ENCODE measurements at regions not wholly inside any gene's neighbourhood (a gene's known extent, or its start where the extent isn't known, plus 50 kb on each side); places are given as distances from the start of the nearest gene placed in this dataset.
"Not testable (repeated sequence)": the region's sequence is repeated elsewhere in the genome, so short reads cannot be mapped to it uniquely, and the experiment has no call there.

DNA sequence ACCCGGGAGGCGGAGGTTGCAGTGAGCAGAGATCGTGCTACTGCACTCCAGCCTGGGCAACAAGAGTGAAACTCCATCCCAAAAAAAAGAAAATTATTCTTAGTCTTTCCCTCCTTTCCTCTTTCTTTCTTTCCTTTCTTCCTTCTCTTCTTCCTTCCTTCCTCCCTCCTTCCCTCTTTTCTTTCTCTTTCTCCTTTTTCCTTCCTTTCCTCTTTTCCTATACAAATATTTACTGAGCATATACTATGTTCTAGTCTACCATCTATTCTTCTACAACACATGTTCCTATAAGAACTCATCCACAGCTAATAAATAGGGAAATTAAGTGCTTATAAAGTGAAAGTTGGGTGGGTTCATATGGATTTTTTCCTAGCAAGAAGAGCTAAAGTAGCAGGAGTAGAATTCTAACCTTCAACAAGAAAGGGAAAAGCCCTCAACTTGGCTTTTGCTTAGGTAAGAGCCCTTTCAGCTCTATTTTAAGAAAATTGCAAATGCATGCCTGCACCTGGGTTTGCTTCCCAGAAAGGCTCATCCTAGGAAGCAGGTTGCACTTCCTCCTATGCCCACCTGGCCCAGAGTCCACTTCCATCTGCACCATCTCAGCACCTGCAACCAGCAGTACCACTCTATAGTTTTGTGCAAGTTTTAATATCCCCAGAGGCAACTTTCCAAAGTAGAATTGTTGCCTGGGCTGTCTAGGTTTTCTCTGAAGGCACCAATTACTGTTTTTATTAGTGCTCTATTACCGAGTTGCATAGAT lies 122.0 kb upstream of the CCND2 start:
- no peak overlapping the region for H3K4me3 ChIP-seq
- no peaks in the 10 kb centered on the region for H3K9me3 ChIP-seq
- H3K4me1 ChIP-seq: no peaks in the 10 kb centered on the region
- H3K27ac ChIP-seq: no peak overlapping the region
- H3K36me3 ChIP-seq: no peaks in the 10 kb centered on the region
- intact Hi-C loops (cut with DNase I; ENCODE audit: low total_unique reads): no loop called here
- TF ChIP-seq, protein P1, sequence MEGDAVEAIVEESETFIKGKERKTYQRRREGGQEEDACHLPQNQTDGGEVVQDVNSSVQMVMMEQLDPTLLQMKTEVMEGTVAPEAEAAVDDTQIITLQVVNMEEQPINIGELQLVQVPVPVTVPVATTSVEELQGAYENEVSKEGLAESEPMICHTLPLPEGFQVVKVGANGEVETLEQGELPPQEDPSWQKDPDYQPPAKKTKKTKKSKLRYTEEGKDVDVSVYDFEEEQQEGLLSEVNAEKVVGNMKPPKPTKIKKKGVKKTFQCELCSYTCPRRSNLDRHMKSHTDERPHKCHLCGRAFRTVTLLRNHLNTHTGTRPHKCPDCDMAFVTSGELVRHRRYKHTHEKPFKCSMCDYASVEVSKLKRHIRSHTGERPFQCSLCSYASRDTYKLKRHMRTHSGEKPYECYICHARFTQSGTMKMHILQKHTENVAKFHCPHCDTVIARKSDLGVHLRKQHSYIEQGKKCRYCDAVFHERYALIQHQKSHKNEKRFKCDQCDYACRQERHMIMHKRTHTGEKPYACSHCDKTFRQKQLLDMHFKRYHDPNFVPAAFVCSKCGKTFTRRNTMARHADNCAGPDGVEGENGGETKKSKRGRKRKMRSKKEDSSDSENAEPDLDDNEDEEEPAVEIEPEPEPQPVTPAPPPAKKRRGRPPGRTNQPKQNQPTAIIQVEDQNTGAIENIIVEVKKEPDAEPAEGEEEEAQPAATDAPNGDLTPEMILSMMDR (IDR thresholded peaks at IDR 0.05): no peak
- no peak for TF ChIP-seq POLR2A (IDR thresholded peaks at IDR 0.05)
- H3K27me3 ChIP-seq: no peaks in the 10 kb centered on the region
- no peak for DNase-seq

DNA sequence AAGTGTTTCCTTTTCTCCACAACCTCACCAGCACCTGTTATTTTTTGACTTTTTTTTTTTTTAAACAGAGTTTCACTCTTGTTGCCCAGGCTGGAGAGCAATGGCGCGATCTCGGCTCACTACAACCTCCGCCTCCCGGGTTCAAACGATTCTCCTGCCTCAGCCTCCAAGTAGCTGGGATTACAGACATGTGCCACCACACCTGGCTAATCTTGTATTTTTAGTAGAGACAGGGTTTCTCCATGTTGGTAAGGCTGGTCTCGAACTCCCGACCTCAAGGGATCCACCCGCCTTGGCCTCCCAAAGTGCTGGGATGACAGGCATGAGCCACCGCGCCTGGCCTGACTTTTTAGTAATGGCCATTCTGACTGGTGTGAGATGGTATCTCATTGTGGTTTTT lies 123.2 kb upstream of the CCND2 start:
- H3K27ac ChIP-seq; H3K36me3 ChIP-seq; H3K4me1 ChIP-seq; intact Hi-C loops (cut with DNase I; ENCODE audit: low total_unique reads); H3K9me3 ChIP-seq; H3K4me3 ChIP-seq; H3K27me3 ChIP-seq; DNase-seq: not testable (repeated sequence)

DNA sequence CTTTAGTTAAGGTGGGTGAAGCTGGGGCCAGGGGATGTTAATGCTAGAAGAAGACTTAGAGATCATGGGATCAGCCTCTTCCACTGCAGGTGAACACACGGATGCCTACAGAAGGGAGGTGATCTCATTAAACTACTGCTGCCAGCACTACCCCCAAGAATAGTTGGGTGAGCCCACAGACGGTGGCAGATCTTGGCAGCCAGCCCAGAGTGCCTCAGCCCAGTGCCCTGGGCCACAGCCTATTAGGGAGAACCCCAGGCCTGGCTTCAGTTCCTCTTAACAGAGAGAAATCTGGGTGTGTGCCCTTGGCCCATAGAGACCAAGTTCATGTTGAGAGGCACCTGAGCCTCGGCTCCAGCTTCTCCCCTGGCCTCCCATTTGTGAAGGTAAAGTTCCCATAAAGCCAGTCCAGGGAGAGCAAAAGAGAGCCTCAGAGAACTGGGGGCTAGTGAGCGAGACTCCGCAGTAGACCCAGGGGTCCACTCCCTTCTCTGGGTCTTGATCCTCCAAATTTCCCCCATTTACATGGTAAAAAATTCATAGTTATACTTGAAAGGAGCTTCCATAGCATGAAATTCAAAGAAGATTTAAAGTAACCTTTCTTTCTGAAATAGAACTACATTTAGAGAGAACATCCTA lies 125.0 kb upstream of the CCND2 start:
- TF ChIP-seq POLR2A (IDR thresholded peaks at IDR 0.05): no peak
- TF ChIP-seq, protein P1 (IDR thresholded peaks at IDR 0.05): no peak
- Histone ChIP-seq H3K4me1 (no peaks in the 10 kb centered on the region), H3K36me3 (no peaks in the 10 kb centered on the region), H3K27ac (no peak overlapping the region), H3K27me3 (no peaks in the 10 kb centered on the region), H3K9me3 (no peaks in the 10 kb centered on the region), H3K4me3 (no peak overlapping the region)
- intact Hi-C loops (cut with DNase I; ENCODE audit: low total_unique reads): no loop called here
- DNase-seq: no peak

DNA sequence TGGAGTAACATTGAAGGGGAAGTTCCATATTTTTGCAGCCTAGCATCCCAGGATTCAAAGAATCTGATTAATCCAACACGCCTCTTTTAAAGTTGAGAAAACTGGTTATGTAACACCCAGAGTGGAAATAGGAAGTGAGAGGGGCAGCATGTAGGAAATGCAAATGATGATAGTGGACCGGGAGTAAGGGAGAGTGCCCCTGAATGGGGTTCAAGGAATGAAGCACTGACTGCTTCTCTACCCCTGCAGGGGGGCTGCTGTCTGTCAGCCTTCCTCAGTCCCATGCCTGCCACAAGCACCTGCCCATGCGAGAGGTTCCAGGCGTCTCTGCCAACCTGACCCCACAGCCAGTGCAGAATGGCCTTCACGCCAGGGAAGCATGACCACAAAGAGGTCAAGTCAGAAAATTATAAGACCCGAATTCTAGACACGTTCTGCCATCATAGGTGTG lies 126.5 kb upstream of the CCND2 start:
- Histone ChIP-seq H3K4me1 (no peaks in the 10 kb centered on the region), H3K27ac (no peak overlapping the region), H3K36me3 (no peaks in the 10 kb centered on the region), H3K4me3 (no peak overlapping the region), H3K27me3 (no peaks in the 10 kb centered on the region), H3K9me3 (no peaks in the 10 kb centered on the region)
- no peak for DNase-seq
- intact Hi-C loops (cut with DNase I; ENCODE audit: low total_unique reads): no loop called here
- TF ChIP-seq POLR2A (IDR thresholded peaks at IDR 0.05): no peak
- TF ChIP-seq, protein P1 (IDR thresholded peaks at IDR 0.05): no peak

DNA sequence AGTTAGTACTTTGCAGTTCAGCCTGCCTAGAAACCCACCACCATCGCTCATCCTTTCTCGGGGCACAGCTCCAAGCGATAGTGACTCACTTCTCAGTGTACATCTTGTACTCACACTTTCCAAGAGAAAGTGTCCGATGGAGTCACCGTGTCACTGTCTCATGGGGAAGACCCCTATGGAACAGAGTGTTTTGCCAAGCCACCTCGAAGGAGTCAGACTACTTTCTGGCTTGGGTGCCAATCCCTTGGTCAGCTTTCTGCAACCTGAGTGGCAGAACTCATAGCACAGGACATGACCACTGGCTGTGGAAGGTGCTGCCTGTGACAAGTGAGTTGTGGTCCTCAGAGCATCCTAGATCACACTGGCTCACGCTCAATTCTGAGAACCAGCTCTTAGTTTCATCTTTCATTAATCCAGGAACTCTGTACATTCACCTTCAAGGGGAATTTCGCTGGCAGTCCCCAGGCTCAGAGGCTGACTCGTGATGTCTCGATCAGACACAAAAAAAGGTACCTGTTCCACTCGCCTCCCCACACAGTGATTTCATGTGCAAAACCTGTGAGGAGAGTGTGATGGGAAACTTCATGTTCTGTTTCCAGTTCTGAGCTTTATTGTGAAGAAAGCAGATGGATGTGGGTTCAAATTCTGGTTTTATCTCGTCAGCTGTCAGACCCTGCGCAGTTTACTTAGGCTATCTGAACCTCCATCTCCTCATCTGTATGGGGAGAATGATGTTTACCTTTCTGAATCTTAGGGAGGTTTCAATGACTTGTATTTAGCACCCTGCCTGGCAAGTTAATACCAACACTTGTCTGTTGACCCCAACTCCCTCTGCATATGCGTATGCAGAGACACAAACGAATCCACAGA lies 127.3 kb upstream of the CCND2 start:
- TF ChIP-seq POLR2A (IDR thresholded peaks at IDR 0.05): no peak
- TF ChIP-seq, protein P1 (IDR thresholded peaks at IDR 0.05): no peak
- intact Hi-C loops (cut with DNase I; ENCODE audit: low total_unique reads): no loop called here

More for the DNA sequence above, 127.3 kb upstream of the CCND2 start:
- Histone ChIP-seq H3K27ac (no peak overlapping the region), H3K4me3 (no peak overlapping the region), H3K4me1 (no peaks in the 10 kb centered on the region), H3K36me3 (no peaks in the 10 kb centered on the region), H3K9me3 (no peaks in the 10 kb centered on the region), H3K27me3 (no peaks in the 10 kb centered on the region)
- no peak for DNase-seq

All from uterus (tissue), 3 donors.